Dendritic cell treated with granulocyte-macrophage colony-stimulating factor and Interleukin-4, amounts not matched to agents 40 ng/mL and 50 ng/mL, for 4 days (primary cell): ENCODE measurements at regions not wholly inside any gene's neighbourhood (a gene's known extent, or its start where the extent isn't known, plus 50 kb on each side); places are given as distances from the start of the nearest gene placed in this dataset.
"Not testable (repeated sequence)": the region's sequence is repeated elsewhere in the genome, so short reads cannot be mapped to it uniquely, and the experiment has no call there.

Experiments used
- H3K27ac Mint-ChIP-seq: one replicate; pipeline ENCODE4 v1.8.0; 2022; ENCODE audit warnings: mild to moderate bottlenecking, mixed read lengths
- H3K27me3 Mint-ChIP-seq: one replicate; pipeline ENCODE4 v1.8.0; 2022; ENCODE audit warnings: mild to moderate bottlenecking, mixed read lengths
- H3K36me3 Mint-ChIP-seq: one replicate; pipeline ENCODE4 v1.8.0; 2022; ENCODE audit warnings: low read depth, mixed read lengths
- H3K4me1 Mint-ChIP-seq: one replicate; pipeline ENCODE4 v1.8.0; 2022; ENCODE audit warnings: low read depth, mixed read lengths
- H3K4me3 Mint-ChIP-seq: one replicate; pipeline ENCODE4 v1.8.0; 2022; ENCODE audit warnings: mild to moderate bottlenecking, moderate library complexity, mixed read lengths
- H3K9me3 Mint-ChIP-seq: one replicate; pipeline ENCODE4 v1.8.0; 2022; ENCODE audit warnings: mixed read lengths
- intact Hi-C: fragments of 100-400 bp; cut with micrococcal nuclease; formaldehyde crosslinking; loops from one replicate; pipeline ENCODE4 v1.15.0; 2022

- no peaks in the 10 kb centered on the region for H3K9me3 Mint-ChIP-seq
- H3K4me3 Mint-ChIP-seq: no peak overlapping the region
- no peaks in the 10 kb centered on the region for H3K27me3 Mint-ChIP-seq
- H3K4me1 Mint-ChIP-seq: peaks cover 5% of the 10 kb centered on the region
- H3K27ac Mint-ChIP-seq: no peak overlapping the region
- intact Hi-C loops: no loop called here
- H3K36me3 Mint-ChIP-seq: no peaks in the 10 kb centered on the region
Observed at GRCh38 chr1:184190616-184191015, 139.1 kb downstream of the TSEN15 start.

DNA sequence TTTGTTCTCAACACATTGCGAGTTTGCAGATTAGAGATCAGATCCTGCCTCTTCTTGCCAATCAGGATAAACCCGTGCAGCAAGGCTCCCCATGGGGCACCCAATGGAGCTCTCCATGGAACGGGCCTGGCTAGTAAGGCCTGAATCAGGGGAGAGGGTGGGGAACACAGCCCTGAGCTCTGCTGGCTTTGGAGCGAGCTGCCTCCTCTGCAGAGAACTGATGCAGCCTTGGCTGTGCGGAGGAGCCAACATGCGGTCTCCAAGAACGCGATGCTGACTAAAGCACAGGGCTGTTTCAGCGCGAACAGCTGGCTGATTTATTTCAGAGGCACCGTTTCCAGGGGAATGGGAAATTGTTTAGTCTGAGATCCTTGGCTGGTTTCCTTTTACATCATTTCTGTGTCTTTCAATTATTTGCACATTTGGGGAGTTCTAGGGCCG is 139.7 kb downstream of the TSEN15 start:
- H3K4me1 Mint-ChIP-seq: peaks cover 5% of the 10 kb centered on the region
- intact Hi-C loops: no loop called here
- no peaks in the 10 kb centered on the region for H3K9me3 Mint-ChIP-seq
- no peaks in the 10 kb centered on the region for H3K27me3 Mint-ChIP-seq
- no peak overlapping the region for H3K27ac Mint-ChIP-seq
- no peaks in the 10 kb centered on the region for H3K36me3 Mint-ChIP-seq
- no peak overlapping the region for H3K4me3 Mint-ChIP-seq

GRCh38 chr1:184192796-184193195 is 141.3 kb downstream of the TSEN15 start:
- Mint-ChIP-seq H3K9me3 (no peaks in the 10 kb centered on the region), H3K27me3 (no peaks in the 10 kb centered on the region), H3K4me3 (no peak overlapping the region), H3K36me3 (no peaks in the 10 kb centered on the region), H3K4me1 (peaks cover 11% of the 10 kb centered on the region), H3K27ac (no peak overlapping the region)
- intact Hi-C loops: no loop called here

DNA sequence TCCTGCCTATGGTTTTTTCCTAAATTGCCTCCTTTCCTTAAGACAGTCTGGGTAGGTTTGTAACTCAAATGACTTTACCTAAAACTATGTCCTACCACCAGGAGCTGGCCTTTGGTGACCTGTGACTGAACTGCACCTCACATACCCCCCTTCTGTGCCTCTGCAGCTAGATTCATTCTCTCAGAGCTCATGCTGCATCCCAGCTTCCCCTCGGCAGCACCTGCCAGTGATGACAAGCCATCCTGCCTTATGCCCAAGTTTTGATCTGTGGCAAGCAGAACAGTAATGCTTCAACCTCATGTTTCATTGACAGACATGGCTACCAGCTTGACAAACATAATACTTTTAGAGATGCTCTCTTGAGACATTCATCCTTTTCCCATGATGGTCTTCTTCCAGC is 141.9 kb downstream of the TSEN15 start:
- no peaks in the 10 kb centered on the region for H3K36me3 Mint-ChIP-seq
- no peak overlapping the region for H3K27ac Mint-ChIP-seq
- no peaks in the 10 kb centered on the region for H3K9me3 Mint-ChIP-seq
- intact Hi-C loops: no loop called here
- peaks cover 11% of the 10 kb centered on the region for H3K4me1 Mint-ChIP-seq
- H3K4me3 Mint-ChIP-seq: no peak overlapping the region
- H3K27me3 Mint-ChIP-seq: no peaks in the 10 kb centered on the region

- no peak overlapping the region for H3K27ac Mint-ChIP-seq
- intact Hi-C loops: no loop called here
- H3K36me3 Mint-ChIP-seq: no peaks in the 10 kb centered on the region
- H3K9me3 Mint-ChIP-seq: no peaks in the 10 kb centered on the region
- H3K4me1 Mint-ChIP-seq: peaks cover 11% of the 10 kb centered on the region
- H3K27me3 Mint-ChIP-seq: no peaks in the 10 kb centered on the region
- no peak overlapping the region for H3K4me3 Mint-ChIP-seq
Observed at GRCh38 chr1:184194236-184194635, 142.7 kb downstream of the TSEN15 start.

GRCh38 chr1:184195722-184196121 is 144.2 kb downstream of the TSEN15 start:
- H3K4me3 Mint-ChIP-seq, intact Hi-C loops, H3K27ac Mint-ChIP-seq, H3K9me3 Mint-ChIP-seq, H3K36me3 Mint-ChIP-seq, H3K27me3 Mint-ChIP-seq: not testable (repeated sequence)
- H3K4me1 Mint-ChIP-seq: peaks cover 11% of the 10 kb centered on the region

- Mint-ChIP-seq H3K4me1 (peaks cover 11% of the 10 kb centered on the region), H3K27ac (no peak overlapping the region), H3K9me3 (no peaks in the 10 kb centered on the region), H3K4me3 (no peak overlapping the region), H3K36me3 (no peaks in the 10 kb centered on the region), H3K27me3 (no peaks in the 10 kb centered on the region)
- intact Hi-C loops: no loop called here
Observed at GRCh38 chr1:184197831-184198230, 146.3 kb downstream of the TSEN15 start.

- Mint-ChIP-seq H3K9me3 (no peaks in the 10 kb centered on the region), H3K4me1 (peaks cover 17% of the 10 kb centered on the region), H3K27me3 (no peaks in the 10 kb centered on the region), H3K4me3 (no peak overlapping the region), H3K36me3 (no peaks in the 10 kb centered on the region), H3K27ac (no peak overlapping the region)
- intact Hi-C loops: no loop called here
Observed at GRCh38 chr1:184199036-184199435, 147.5 kb downstream of the TSEN15 start.

GRCh38 chr1:184199438-184200085 is 148.0 kb downstream of the TSEN15 start:
- Mint-ChIP-seq H3K4me3 (no peak overlapping the region), H3K36me3 (no peaks in the 10 kb centered on the region), H3K27me3 (no peaks in the 10 kb centered on the region), H3K9me3 (no peaks in the 10 kb centered on the region), H3K4me1 (peaks cover 13% of the 10 kb centered on the region), H3K27ac (no peak overlapping the region)
- intact Hi-C loops: no loop called here

DNA sequence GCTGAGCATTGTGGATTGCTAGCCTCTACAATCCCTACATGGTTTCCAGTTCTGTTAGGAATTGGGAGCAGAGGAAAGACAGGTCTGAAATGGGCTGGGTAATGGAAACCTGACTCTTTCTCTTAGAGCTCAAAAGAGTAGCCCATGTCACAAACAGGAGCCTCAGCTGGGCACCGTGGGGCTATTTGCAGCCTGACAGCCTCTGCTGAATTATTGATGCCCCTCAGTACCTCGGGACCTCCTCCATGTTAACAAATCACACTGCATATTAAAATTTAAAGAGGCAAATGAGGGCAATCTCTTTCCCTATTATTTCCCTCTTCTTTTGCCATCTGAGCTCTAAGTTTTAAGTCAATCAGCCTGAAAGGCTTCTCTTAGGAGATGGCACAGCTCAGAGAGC is 157.1 kb downstream of the TSEN15 start:
- Mint-ChIP-seq H3K4me1 (peaks cover 20% of the 10 kb centered on the region), H3K4me3 (no peak overlapping the region), H3K27ac (no peak overlapping the region), H3K27me3 (no peaks in the 10 kb centered on the region), H3K9me3 (peaks cover 12% of the 10 kb centered on the region), H3K36me3 (no peaks in the 10 kb centered on the region)
- intact Hi-C loops: no loop called here

DNA sequence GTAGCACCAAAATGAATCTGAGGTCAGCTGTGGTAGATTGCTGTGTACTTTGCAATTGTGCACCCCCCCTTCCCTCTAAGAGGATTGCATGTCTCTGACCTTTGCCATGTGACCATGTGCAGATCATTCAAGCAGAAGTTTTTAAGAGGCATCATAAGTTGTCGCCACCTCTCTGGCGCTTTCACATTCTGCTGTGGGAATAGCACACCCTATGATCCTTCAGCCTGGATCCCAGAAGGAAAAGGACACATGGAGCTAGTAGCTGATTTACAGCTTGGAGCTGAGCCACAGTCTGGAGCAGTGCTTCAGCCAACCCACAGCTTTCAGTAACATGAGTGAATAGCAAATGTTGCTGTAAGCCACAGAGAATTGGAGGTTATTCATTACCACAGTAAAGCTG is 158.5 kb downstream of the TSEN15 start:
- peaks cover 12% of the 10 kb centered on the region for H3K9me3 Mint-ChIP-seq
- no peak overlapping the region for H3K27ac Mint-ChIP-seq
- peaks cover 23% of the 10 kb centered on the region for H3K4me1 Mint-ChIP-seq
- no peak overlapping the region for H3K4me3 Mint-ChIP-seq
- H3K36me3 Mint-ChIP-seq: no peaks in the 10 kb centered on the region
- intact Hi-C loops: loop anchor here (10.0 kb wide), 1 partner anchor 45 kb away; no protein-coding TSS in a partner anchor
- no peaks in the 10 kb centered on the region for H3K27me3 Mint-ChIP-seq

DNA sequence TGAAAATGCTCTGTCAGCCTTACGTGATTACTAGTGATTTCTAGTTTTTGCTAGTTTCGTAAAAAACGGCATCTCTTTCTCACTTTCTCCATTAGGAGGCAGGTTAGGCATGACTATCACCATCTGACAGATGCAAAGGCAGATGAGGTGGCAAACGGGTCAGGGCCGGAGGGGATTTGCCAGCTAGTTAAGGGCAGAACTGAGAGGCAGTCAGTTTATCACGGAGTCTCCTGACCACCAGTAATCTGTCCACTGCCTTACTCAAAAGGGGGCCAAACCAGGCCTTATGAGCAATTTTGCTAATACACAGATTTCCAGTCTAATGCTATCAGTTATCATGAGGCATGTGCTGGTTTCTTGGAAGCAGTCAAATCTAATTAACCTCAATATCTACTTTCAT is 159.3 kb downstream of the TSEN15 start:
- intact Hi-C loops: loop anchor here (10.0 kb wide), 1 partner anchor 46 kb away; no protein-coding TSS in a partner anchor
- Mint-ChIP-seq H3K9me3 (peaks cover 12% of the 10 kb centered on the region), H3K36me3 (no peaks in the 10 kb centered on the region)

GRCh38 chr1:184212649-184213314 is 161.3 kb downstream of the TSEN15 start:
- H3K9me3 Mint-ChIP-seq: peaks cover 12% of the 10 kb centered on the region
- H3K27ac Mint-ChIP-seq: peak overlapping the region; percentile 83
- H3K4me1 Mint-ChIP-seq: peaks cover 23% of the 10 kb centered on the region
- H3K4me3 Mint-ChIP-seq: no peak overlapping the region
- no peaks in the 10 kb centered on the region for H3K27me3 Mint-ChIP-seq
- intact Hi-C loops: loop anchor here (10.0 kb wide), 1 partner anchor 48 kb away; no protein-coding TSS in a partner anchor
- H3K36me3 Mint-ChIP-seq: no peaks in the 10 kb centered on the region

More for the DNA sequence above, 159.3 kb downstream of the TSEN15 start:
- Mint-ChIP-seq H3K4me1 (peaks cover 23% of the 10 kb centered on the region), H3K4me3 (no peak overlapping the region), H3K27ac (no peak overlapping the region), H3K27me3 (no peaks in the 10 kb centered on the region)

- peaks cover 23% of the 10 kb centered on the region for H3K4me1 Mint-ChIP-seq
Observed at GRCh38 chr1:184214128-184214527, 162.6 kb downstream of the TSEN15 start.

More at GRCh38 chr1:184214128-184214527, 162.6 kb downstream of the TSEN15 start:
- H3K9me3 Mint-ChIP-seq: peaks cover 12% of the 10 kb centered on the region
- intact Hi-C loops: loop anchor here (10.0 kb wide), 1 partner anchor 49 kb away; no protein-coding TSS in a partner anchor
- no peaks in the 10 kb centered on the region for H3K27me3 Mint-ChIP-seq
- no peaks in the 10 kb centered on the region for H3K36me3 Mint-ChIP-seq
- H3K4me3 Mint-ChIP-seq: no peak overlapping the region
- H3K27ac Mint-ChIP-seq: no peak overlapping the region
